ENCODE measurements at regions not wholly inside any gene's neighbourhood (a gene's known extent, or its start where the extent isn't known, plus 50 kb on each side); places are given as distances from the start of the nearest gene placed in this dataset.
A peak's percentile ranks its signal among the peaks of the same experiment; 100 is the strongest.

DNA sequence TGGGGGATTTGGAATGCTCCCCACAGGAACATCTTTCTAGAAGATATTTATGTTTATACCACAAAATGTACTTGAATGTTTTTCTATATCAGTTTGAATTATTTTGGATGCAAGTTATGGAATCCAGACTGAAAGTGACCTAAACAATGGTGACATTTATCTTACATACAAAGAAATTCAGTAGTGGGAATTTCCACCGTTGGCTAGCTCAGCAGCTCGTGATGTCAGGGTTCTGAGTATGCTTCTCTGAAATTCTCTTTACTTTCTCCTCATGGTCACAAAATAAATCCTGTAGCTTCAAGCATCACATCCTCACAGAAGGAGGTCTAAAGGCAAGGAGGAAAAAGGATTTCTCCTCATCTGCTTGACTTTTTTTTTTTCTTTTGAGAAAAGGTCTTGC, 105.3 kb downstream of the AKAIN1 start:
- no peak for DNase-seq (ENCODE audit: low spot score)

DNA sequence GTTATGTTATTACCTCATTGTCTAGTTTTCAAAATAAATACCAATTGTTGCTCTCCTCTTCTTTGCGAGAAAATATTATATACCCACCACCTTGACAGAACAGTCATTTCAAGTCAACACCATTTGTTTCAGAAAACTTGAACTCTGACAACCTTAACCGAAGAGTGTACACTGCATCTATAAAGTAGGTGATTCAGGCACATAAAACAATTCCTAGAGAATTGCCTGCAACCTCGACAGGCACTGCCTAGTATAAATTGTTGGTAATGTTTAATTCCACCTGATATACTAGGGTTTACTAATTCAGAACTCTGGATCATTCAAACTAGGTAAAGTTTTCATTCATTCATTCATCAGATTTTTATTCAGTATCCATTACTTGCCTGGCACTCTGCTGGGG, 121.8 kb downstream of the AKAIN1 start:
- DNase-seq (ENCODE audit: low spot score) = no peak

DNA sequence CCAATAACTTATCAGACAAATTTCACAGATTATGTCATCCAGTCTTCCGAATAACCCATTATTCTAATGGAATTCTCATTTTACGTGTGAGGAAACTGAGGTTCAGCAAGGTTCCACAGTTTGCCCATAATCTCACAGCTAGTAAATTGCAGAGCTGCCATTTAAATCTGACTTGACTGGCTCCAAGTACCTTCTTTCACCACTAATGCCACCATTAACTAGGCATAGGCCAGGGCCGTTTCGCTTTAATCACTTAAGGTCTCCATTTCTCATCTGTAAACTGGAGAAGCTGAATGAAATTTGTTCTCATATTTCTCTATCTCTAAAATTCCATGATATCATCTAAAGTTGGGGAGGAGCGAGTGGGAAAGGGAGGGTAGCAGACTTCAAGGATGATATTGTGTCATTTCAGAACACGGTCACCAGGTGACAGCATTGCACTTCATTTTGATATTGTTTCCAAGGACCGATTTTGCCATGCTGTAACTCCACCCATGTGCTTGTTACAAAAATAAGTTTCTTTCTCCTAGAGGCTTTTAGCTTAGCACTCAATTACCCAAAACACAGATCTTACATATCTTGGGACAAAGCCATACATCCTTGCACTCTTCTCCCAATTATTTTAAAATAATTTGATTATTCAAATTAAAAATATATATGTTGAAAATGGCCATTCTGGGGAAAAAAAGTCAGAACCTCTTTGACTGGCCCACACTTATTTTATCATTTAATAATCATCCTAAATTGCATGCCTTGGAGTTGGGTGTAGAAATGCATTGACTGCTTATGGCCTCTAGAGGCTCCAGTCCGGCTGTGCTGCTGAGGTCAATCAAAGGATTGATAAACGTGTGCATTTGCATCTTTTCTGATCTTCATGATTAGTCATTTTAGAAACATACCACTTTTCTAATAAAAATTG, 123.8 kb downstream of the AKAIN1 start:
- DNase-seq (ENCODE audit: low spot score) = peak; percentile 24

DNA sequence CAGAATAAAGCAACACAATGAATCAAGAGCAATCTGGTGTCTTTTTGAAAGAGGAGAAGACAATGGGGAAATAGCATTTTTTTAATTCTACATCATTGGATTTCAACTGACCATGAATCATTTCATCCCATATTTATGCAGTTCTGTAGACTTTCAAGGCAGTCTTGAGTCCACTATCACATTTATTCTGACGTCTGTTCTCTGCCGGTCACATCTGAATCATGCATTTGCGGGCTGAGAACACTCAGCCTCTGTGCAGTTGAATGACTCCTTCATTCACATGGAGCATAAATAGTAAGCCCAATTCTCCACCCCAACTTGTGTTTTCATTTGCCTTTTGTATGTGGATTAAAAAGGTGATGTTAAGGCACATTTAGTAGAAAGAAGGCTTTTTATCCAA, 128.2 kb downstream of the AKAIN1 start:
- no peak for DNase-seq (ENCODE audit: low spot score)

DNA sequence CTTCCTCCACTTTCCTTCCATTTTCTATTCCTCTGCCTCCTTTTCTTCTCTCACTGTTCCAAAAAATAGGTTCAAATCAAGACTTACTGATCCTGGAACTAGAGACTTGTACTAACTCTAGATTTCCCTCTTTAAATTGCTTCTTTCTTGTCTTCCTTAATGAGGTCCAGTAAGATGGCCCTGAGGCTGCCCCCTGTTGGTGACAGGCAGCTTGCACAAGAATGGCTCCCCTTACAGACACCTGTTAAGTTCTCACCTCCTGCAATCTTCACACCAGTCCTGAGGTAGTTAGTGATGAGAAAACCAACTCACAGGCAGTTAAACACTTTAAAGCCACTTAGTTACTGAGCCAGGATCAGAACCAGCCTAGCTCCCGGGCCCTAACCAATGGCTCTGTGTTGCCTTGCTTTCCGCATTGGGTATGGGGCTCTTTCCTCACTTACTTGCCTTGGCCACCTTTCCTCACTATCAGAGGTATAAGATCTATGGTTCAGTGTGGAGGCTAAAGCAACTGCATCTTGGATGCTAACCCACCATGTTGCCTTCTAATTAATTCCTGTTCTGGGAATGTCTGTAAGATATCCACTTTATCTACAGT, 130.6 kb downstream of the AKAIN1 start:
- no peak for DNase-seq (ENCODE audit: low spot score)

DNA sequence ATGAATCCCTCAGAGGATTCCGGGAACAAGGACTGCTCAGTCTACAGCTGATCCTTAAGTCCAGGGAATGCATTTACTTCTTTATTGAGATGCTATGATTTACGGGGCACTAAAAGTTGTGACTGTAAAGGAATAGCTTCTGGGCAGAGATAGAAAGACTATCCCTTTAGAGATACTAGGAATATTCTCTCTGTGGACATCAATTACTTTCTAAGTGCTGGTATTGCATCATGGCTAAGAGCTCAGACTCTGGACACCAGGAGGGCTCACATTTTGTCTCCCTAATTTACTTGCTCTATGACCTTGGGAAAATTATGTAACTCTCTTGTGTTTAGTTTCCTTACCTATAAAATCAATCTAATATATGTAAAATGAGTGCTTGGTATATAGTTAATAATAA, 131.4 kb downstream of the AKAIN1 start:
- DNase-seq (ENCODE audit: low spot score) = no peak

DNA sequence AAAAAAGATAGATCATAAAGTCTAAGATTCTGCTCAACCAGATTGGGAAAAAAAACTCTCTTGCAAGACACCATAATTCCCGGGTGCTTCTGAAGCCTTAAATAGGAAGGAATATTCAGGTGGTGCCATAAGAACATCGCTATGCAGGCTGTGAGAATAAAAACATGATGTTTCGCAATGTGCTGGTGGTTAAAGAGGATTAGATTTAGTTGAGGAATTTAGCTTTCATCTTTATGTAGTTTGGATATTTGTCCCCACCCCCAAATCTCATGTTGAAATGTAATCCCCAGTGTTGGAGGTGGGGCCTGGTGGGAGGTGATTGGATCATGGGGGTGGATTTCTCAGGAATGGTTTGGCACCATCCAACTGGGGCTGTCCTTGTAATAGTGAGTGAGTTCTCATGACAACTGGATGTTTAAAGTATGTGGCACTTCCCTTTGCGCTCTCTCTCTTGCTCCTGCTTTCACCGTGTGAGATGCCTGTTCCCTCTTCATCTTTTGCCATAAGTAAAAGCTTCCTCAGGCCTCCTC, 132.2 kb downstream of the AKAIN1 start:
- no peak for DNase-seq (ENCODE audit: low spot score)

DNA sequence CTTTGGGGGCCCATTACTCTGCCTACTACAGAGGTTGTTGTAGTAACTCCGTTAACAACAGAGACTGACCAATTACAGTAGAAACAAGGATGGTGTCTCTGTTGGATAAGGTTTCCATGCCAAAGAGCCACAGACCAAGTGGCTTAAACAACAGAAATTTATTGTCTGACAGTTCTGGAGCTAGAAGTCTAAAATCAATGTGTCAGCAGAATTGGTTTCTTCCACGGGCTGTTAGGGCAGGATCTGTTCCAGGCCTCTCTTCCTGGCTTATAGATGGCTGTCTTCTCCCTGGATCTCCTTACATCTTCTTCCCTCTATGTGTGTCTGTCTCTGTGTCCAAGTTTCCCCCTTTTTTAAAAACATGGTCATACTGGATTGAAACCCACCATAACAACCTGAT, 135.3 kb downstream of the AKAIN1 start:
- DNase-seq (ENCODE audit: low spot score) = no peak

DNA sequence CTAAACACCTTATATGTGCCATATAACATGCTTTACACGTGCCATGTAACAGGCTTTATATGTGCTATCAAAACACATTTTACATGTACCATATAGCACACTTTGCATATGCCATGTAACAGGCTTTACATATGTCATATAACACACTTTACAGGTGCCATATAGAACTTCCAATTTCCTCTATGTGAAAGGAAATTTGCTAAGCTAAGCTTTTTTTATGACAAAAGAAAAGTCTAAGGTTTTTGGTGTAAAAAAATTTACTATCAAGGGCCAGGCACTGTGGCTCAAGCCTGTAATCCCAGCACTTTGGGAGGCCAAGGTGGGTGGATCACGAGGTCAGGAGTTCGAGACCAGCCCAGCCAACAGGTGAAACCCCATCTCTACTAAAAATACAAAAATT, 136.5 kb downstream of the AKAIN1 start:
- no peak for DNase-seq (ENCODE audit: low spot score)

DNA sequence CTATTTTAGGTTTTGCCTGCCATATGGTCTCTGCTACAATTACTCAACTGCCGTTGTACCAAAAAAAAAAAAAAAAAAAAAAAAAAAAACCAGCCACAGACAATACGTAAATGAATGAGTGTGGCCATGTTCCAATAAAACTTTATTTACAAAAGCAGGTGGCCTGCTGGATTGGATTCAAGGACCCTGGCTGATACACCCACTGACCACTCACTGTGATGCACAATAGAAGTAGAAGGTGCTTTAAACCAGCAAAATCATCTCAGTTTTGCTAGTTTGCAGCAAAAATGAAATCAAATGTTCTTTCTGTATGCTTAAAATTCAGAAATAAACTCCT, 137.4 kb downstream of the AKAIN1 start:
- DNase-seq (ENCODE audit: low spot score) = no peak

DNA sequence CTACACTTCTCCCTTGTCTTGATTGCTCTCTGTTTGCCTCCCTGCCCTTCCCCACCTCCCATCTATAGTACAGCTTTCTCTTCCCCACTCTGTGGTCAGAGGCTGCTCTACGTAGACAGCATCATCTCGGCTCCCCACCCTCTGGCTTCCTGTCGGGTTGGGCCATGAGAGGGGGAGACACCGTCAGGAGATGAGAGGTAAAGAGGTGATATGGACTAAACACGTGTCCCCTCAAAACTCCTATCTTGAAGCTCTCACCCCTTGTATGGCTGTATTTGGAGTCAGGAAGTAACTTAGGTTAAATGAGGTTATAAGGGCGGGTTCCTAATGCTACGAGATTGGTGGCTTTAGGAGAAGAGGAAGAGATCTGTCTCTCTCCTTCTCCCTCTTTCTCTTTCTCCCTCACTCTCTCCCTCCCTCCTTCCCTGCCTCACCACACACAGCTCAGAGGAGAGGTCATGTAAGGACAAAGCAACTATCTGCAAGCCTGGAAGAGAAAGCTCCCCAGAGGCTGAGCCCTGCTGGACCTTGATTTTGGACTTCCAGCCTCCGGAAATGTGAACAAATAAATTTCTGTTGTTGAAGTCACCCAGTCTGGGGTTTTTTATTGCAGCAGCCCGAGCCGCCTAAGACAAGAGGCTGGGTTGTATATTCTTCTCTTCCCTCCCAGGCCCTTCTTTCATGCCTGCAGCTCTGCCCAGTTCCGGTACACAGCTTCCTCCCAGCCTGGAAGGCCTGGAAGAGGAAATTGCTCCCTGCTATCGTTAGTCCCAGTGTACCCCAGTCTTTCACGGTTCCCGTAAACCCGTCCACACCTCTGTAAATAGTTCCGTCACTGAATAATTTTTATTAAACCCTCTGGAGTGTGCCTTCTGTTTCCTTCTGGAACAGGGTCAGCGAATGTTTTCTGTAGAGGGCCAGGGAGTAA, 138.0 kb downstream of the AKAIN1 start:
- DNase-seq (ENCODE audit: low spot score) = peak; percentile 10

DNA sequence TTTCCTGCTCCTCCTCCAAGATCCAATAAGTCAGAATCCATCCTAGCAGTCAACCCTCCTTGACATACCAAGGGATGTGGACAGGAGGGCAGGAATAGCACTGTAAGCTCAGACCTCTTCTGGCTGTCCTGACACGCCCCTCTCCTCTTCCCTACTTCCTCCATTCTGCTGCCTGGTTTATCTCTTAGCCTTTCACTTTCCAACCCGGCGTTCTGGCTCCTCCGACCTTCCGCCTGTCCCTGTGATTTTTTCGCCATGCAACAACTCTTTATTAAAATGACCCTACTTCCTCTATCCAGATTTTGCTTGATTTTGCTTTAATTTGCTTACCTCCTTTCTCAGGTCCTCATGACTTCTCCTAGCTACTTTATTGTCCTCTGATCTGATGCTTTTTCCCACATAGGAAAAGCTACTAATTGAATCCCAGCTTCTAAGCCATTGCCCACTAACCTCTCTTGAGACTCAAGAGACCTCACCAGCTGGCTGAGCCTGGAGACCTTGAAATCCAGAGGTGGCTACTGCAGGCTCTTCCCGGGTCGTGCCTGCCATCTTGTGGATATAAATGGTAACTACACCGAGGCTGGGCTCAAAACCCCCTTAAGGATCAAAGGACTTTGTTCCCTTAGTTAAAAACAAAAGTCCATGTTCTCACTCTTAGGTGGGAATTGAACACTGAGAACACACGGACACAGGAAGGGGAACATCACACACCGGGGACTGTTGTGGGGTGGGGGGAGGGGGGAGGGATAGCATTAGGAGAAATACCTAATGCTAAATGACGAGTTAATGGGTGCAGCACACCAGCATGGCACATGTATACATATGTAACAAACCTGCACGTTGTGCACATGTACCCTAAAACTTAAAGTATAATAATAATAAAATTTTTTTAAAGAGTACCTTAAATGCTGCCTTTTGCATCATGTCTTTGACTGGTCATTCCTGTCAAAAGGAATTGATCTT, 139.4 kb downstream of the AKAIN1 start:
- DNase-seq (ENCODE audit: low spot score) = peak; percentile 44

DNA sequence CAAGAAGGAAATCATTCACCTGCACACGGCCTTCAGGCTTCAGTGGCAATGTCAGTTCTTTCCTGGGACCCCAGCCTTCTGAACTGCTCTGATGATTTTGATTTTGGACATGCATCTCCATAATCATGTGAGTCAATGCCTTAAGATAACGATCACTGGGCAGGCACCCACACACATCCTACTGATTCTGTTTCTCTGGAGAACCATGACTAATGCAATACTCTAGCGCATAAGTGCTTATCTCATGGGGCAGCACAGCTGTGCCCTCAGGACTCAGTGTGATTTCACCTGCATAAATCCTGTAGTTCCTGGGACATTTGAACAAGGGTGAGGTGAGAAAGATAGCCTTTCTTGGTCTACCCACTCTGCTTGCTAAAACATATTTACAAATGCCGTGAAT, 144.6 kb downstream of the AKAIN1 start:
- DNase-seq (ENCODE audit: low spot score) = no peak

DNA sequence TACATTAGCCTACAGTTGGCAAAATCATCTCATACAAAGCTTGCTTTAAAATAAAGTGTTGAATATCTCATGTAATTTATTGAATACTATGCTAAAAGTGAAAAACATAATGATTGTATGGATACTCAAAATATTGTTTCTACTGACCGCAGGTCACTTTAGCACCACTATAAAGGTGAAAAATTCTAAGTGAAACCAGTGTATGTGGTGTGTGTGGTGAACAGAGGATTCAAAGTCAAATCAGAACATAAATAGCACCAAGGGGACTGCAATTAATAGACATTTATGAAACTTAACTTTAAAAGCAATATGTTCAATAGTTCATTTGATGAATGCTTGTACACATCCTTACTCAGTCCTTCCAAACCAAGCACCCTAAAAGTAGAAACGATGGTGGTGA, 145.8 kb downstream of the AKAIN1 start:
- no peak for DNase-seq (ENCODE audit: low spot score)

DNA sequence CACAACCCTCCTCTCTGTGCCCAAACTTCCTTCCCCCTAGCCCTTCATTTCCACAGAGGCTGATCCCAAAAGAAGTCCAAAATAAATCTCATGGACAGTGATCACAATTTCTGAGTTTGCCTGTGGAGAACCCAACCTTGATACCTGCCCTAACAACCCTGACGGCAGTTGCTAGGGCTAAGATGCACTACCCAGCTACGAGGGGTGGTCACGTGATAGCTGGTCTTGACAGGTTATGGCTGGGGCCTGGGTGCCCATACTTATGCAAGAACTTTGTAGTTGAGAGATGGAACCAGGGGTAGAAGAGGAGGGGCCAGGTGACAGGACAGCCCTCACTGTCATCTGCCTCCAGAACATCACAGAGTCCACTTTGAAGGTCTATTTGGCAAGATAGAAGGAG, 147.9 kb downstream of the AKAIN1 start:
- DNase-seq (ENCODE audit: low spot score) = no peak

DNA sequence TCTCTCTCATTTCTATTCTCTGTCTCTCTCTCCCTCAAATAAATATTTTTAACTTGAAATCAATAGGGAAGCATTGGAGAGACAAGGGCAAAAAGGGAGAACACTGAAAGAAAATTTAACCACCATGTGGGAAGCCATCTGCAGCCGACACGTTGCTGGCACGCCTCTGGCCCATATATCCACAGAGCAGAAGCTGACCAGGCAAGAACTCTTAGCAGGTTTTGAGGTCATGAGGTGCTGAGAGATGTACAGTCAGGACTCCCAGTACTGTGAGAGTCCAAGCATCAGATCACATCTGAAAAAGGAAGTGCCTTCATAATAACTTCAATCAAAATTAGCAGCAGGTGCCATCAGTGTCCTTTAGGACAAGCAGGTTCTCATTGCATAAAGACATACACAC, 156.6 kb downstream of the AKAIN1 start:
- DNase-seq (ENCODE audit: low spot score) = no peak

DNA sequence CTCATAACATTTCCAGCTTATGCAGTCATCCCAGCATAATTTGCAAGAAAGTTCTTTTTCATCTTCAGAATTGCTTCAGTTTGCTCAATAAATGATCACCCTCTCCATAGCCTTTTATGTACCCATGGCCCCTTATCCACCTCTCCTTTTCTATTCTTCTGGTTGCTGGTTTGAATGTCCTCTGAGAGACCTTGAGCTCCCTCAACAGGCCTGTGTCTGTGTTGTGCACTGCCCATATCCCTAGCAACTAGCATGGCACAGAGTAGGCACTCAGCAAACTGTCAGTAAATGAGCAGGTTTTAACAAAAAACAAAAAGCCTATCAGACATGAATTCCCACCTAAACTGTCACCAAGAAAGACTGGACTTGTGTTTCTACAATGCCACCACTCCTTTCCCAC, 160.5 kb downstream of the AKAIN1 start:
- no peak for DNase-seq (ENCODE audit: low spot score)

DNA sequence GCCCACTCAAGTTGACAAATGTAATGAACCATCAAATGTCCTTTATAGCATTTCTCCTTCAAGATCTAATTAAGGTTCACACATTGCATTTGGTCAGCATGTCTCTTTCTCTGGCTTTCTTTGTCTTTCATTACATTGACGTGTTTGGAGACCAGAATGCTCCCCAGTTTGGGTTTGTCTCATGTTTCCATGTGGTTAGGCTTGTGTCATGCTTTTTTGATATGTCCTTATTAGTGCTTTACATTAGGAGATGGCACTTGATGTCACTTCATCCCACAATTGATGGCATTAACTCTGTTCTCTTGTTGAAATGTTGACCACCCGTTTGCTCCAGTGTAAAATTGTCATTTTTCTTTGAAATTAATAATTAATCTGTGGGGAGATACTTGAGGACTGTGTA, 165.8 kb downstream of the AKAIN1 start:
- no peak for DNase-seq (ENCODE audit: low spot score)

DNA sequence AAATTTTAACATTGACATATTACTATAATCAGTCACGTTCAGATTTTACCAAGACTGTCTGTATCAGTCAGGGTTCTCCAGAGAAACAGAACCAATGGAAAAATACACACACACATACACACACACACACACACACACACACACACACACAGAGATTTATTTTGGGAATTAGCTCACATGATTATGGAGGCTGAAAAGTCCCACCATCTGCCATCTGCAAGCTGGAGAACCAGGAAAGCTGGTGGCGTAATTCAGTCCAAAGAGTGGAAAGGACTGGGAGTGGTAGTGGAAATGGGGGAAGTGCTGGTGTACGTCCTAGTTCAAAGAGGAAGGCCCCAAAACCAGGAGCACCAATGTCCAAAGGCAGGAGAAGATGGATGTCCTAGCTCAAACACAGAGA, 166.4 kb downstream of the AKAIN1 start:
- DNase-seq (ENCODE audit: low spot score) = no peak

DNA sequence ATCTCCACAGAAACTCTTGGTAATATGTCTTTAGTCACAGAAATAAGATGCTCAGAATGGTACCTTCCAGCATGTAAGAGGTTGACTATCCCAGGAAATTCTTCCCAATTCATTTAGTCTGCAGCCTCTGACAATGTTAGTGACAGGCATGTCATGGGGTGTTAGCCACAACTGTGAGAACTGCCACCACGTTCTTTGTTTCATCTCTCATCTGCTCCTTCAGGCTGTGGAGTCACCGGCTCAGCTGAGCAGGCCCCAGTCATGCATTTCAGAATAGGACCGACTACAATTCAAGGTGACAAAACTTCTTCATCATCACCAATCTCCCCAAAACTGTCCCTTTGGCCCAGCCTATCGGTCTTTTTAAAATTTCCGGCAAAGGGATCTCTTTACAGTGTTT, 167.5 kb downstream of the AKAIN1 start:
- DNase-seq (ENCODE audit: low spot score) = no peak

DNA sequence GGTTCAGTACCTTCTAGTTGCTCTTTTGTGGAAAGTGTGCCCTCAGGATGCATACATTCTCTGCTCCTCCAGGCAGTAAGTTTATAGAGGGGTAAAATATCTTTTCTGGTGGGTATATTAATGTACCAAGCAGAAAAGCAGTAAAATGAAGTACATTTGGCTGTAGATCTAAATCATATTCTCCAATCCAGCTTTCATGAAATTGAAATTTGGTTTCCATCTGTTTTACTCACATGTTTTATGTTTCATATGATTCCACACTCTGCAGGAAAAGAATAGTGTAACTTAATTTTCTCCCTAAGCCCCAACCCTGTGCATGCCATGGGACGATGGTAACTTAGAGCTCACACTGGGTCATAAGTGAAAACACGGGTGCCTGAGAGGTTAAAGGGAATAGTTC, 172.3 kb downstream of the AKAIN1 start:
- DNase-seq (ENCODE audit: low spot score) = no peak
